ENCODE measurements at regions not wholly inside any gene's neighbourhood (a gene's known extent, or its start where the extent isn't known, plus 50 kb on each side); places are given as distances from the start of the nearest gene placed in this dataset.

DNA sequence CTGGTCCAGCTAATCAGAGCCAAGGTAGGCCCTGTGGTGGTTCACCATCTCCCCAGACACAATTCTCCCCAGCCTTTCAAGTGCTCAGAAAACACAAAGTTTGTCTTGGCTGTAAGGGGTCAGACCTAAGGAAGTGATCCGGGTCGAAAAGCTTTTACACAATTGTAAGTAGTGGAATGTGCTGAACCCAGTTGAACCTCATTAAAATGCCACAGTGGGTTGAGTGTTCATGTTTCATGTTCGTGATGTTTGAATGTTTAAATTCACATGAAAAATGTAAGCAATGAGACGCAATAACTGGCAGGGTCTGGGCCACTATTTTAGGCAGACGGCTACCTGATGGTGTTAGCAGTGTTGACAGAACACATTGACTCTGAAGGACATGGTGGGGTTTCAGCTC is 60.9 kb upstream of the JDP2 start:
- TF ChIP-seq POLR2A (IDR thresholded peaks at IDR 0.05) (no peak), EP300 (IDR thresholded peaks at IDR 0.05) (no peak)
- TF ChIP-seq, protein P1, sequence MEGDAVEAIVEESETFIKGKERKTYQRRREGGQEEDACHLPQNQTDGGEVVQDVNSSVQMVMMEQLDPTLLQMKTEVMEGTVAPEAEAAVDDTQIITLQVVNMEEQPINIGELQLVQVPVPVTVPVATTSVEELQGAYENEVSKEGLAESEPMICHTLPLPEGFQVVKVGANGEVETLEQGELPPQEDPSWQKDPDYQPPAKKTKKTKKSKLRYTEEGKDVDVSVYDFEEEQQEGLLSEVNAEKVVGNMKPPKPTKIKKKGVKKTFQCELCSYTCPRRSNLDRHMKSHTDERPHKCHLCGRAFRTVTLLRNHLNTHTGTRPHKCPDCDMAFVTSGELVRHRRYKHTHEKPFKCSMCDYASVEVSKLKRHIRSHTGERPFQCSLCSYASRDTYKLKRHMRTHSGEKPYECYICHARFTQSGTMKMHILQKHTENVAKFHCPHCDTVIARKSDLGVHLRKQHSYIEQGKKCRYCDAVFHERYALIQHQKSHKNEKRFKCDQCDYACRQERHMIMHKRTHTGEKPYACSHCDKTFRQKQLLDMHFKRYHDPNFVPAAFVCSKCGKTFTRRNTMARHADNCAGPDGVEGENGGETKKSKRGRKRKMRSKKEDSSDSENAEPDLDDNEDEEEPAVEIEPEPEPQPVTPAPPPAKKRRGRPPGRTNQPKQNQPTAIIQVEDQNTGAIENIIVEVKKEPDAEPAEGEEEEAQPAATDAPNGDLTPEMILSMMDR (IDR thresholded peaks at IDR 0.05) = no peak
